SJCRH30 (cell line): ENCODE measurements at regions not wholly inside any gene's neighbourhood (a gene's known extent, or its start where the extent isn't known, plus 50 kb on each side); places are given as distances from the start of the nearest gene placed in this dataset.
"Not testable (repeated sequence)": the region's sequence is repeated elsewhere in the genome, so short reads cannot be mapped to it uniquely, and the experiment has no call there.

Experiments
- DNase-seq, 2 experiments: peaks; one replicate each; pipeline ENCODE4 v3.0.0-alpha.2; 2015 to 2020
- H3K27ac ChIP-seq: fragments of 250-450 bp; sonication (Bioruptor Pico); 2 replicates; pipeline ENCODE4 v1.5.1; 2020; ENCODE audit warnings: mild to moderate bottlenecking, moderate library complexity
- H3K27me3 ChIP-seq: fragments of 250-450 bp; sonication (Bioruptor Pico); 2 replicates; pipeline ENCODE4 v1.5.1; 2020; ENCODE audit warnings: mild to moderate bottlenecking, moderate library complexity
- H3K36me3 ChIP-seq: fragments of 250-450 bp; sonication (Bioruptor Pico); 2 replicates; pipeline ENCODE4 v1.5.1; 2020; ENCODE audit warnings: mild to moderate bottlenecking, moderate library complexity
- H3K4me1 ChIP-seq: fragments of 250-450 bp; sonication (Bioruptor Pico); 2 replicates; pipeline ENCODE4 v1.5.1; 2020; ENCODE audit warnings: mild to moderate bottlenecking, moderate library complexity
- H3K4me3 ChIP-seq: fragments of 250-450 bp; sonication (Bioruptor Pico); 2 replicates; pipeline ENCODE4 v1.5.1; 2020; ENCODE audit warnings: mild to moderate bottlenecking, moderate library complexity
- H3K9me3 ChIP-seq: fragments of 250-450 bp; sonication (Bioruptor Pico); replicated peaks from 2 replicates; pipeline ENCODE4 v1.5.1; 2020; ENCODE audit warnings: mild to moderate bottlenecking, moderate library complexity

GRCh38 chr12:31791265-31791664, 62.4 kb upstream of the AMN1 start:
- H3K27ac ChIP-seq, DNase-seq, H3K4me1 ChIP-seq, H3K27me3 ChIP-seq, H3K9me3 ChIP-seq, H3K36me3 ChIP-seq, H3K4me3 ChIP-seq: not testable (repeated sequence)

DNA sequence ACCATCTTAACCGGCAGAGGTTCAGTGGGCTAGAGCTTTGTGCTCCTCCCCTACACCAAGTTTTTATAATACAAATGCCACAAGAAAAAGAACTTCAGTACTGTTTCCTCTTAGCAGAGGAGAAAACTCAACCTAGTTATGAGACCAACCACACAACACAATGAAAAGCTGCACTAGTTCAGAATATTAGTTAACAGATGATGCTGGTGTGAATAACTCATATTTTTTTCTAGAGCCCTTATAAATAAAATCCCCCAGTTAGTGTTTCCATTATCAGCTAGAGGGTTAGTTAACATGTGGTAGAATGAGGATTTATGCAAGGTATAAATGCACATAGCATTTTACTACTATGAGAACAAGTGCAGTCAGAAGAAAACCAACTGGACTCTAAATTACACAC, 61.9 kb upstream of the AMN1 start:
- Histone ChIP-seq H3K36me3 (no peaks in the 10 kb centered on the region), H3K27ac (no peak overlapping the region), H3K9me3 (no peaks in the 10 kb centered on the region), H3K4me3 (no peak overlapping the region), H3K4me1 (no peaks in the 10 kb centered on the region), H3K27me3 (no peaks in the 10 kb centered on the region)
- DNase-seq, result no peak

- DNase-seq, result no peak
- no peaks in the 10 kb centered on the region for H3K27me3 ChIP-seq
- H3K27ac ChIP-seq, result no peak overlapping the region
- H3K4me3 ChIP-seq, result no peak overlapping the region
- H3K4me1 ChIP-seq, result no peaks in the 10 kb centered on the region
- no peaks in the 10 kb centered on the region for H3K9me3 ChIP-seq
- no peaks in the 10 kb centered on the region for H3K36me3 ChIP-seq
These were observed 56.5 kb upstream of the AMN1 start for GRCh38 chr12:31785318-31785717.

- no peak overlapping the region for H3K4me3 ChIP-seq
These were observed 55.3 kb upstream of the AMN1 start for GRCh38 chr12:31783996-31784645.

GRCh38 chr12:31783556-31783955, 54.7 kb upstream of the AMN1 start:
- no peaks in the 10 kb centered on the region for H3K4me1 ChIP-seq
- no peak overlapping the region for H3K4me3 ChIP-seq
- no peaks in the 10 kb centered on the region for H3K9me3 ChIP-seq
- DNase-seq, result no peak
- no peaks in the 10 kb centered on the region for H3K36me3 ChIP-seq
- H3K27ac ChIP-seq, result no peak overlapping the region
- no peaks in the 10 kb centered on the region for H3K27me3 ChIP-seq

More at GRCh38 chr12:31783996-31784645, 55.3 kb upstream of the AMN1 start:
- Histone ChIP-seq H3K36me3 (no peaks in the 10 kb centered on the region), H3K27me3 (no peaks in the 10 kb centered on the region), H3K4me1 (no peaks in the 10 kb centered on the region), H3K27ac (no peak overlapping the region), H3K9me3 (no peaks in the 10 kb centered on the region)
- peak; percentile 12 to 45 for DNase-seq

- Histone ChIP-seq H3K4me1 (no peaks in the 10 kb centered on the region), H3K9me3 (no peaks in the 10 kb centered on the region), H3K36me3 (no peaks in the 10 kb centered on the region), H3K27me3 (no peaks in the 10 kb centered on the region), H3K27ac (no peak overlapping the region), H3K4me3 (no peak overlapping the region)
- no peak for DNase-seq
These were observed 53.2 kb upstream of the AMN1 start for GRCh38 chr12:31781894-31782540.

GRCh38 chr12:31780096-31780495, 51.3 kb upstream of the AMN1 start:
- H3K4me3 ChIP-seq, result no peak overlapping the region
- H3K9me3 ChIP-seq, result no peaks in the 10 kb centered on the region
- DNase-seq, result no peak
- no peaks in the 10 kb centered on the region for H3K36me3 ChIP-seq
- H3K27me3 ChIP-seq, result no peaks in the 10 kb centered on the region
- no peaks in the 10 kb centered on the region for H3K4me1 ChIP-seq
- no peak overlapping the region for H3K27ac ChIP-seq

- DNase-seq, result no peak
- Histone ChIP-seq H3K4me1 (peaks cover 5% of the 10 kb centered on the region), H3K9me3 (no peaks in the 10 kb centered on the region), H3K27ac (no peak overlapping the region), H3K4me3 (no peak overlapping the region), H3K27me3 (no peaks in the 10 kb centered on the region), H3K36me3 (no peaks in the 10 kb centered on the region)
These were observed 49.9 kb upstream of the AMN1 start for GRCh38 chr12:31778687-31779086.
